GM12873 (cell line): ENCODE measurements at regions not wholly inside any gene's neighbourhood (a gene's known extent, or its start where the extent isn't known, plus 50 kb on each side); places are given as distances from the start of the nearest gene placed in this dataset.

Experiments
- TF ChIP-seq, protein P1 (sequence below): IDR thresholded peaks from 2 replicates; pipeline ENCODE4 v1.5.1; 2012; ENCODE audit warnings: low read depth, mild to moderate bottlenecking, moderate library complexity, low read length, control low read depth; ENCODE audit not compliant: insufficient read depth; ENCODE audit errors: missing control alignments

DNA sequence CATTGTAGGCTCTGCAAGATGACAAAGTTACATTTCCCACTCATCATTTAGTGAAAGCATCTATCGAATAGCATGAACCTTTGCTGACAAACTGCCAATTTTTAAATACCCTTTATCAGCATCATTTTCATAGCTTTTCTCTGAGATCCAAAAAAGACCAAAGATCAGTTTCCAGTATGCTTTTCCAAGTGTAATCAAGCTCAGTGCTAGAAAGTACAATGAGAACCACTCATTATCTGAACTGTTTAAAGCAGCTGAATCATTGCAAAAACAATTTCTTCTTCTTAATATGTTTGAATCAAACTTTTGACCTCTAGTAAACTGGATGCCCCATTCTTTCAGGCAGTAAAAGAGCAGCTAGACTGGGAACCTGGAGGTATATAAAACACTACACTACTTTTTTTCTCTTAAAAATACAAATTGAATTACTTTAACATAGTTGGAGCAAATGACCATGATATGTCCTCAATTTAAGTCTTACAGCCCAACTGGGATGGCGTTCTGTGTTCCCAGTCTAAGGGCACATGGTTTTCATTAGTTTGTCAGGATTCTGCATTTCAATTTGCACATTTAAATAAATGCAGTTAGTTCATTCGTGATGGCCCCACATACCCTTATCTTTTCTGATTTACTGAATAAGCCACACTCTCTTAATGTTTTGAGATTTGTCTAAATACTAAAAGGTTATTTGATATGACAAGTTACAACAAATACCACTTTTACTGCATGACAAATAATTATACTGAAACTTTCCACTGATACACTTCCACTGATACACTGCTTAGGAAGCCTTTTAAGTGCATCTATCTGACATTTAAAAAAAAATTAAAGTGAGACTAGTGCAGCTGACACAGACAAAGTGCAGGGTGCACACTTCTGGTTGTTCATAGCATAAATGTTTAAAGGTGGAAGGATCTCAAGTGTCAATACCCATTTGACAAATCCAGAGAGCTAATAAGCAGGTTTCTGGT lies 146.0 kb upstream of the FRMD4B start:
- TF ChIP-seq, protein P1, sequence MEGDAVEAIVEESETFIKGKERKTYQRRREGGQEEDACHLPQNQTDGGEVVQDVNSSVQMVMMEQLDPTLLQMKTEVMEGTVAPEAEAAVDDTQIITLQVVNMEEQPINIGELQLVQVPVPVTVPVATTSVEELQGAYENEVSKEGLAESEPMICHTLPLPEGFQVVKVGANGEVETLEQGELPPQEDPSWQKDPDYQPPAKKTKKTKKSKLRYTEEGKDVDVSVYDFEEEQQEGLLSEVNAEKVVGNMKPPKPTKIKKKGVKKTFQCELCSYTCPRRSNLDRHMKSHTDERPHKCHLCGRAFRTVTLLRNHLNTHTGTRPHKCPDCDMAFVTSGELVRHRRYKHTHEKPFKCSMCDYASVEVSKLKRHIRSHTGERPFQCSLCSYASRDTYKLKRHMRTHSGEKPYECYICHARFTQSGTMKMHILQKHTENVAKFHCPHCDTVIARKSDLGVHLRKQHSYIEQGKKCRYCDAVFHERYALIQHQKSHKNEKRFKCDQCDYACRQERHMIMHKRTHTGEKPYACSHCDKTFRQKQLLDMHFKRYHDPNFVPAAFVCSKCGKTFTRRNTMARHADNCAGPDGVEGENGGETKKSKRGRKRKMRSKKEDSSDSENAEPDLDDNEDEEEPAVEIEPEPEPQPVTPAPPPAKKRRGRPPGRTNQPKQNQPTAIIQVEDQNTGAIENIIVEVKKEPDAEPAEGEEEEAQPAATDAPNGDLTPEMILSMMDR: no peak

DNA sequence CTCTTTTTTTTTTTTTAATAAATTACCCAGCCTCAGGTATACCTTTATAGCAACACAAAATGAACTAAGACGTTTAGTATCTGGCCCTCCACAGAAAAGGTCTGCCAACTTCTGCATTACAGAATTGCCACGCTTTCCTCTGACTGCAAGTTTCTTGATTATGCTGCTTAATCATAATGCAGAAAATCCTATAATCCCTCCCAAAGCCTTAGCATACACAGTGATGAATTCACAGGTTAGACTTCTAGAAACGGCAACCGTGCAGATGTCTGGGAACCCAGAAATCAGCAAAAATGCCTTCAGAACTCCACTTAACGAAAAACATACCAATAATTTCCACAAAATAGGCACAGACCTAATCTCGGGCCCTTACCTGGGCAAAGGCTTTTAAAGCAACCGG lies 144.7 kb upstream of the FRMD4B start:
- TF ChIP-seq, protein P1: no peak

DNA sequence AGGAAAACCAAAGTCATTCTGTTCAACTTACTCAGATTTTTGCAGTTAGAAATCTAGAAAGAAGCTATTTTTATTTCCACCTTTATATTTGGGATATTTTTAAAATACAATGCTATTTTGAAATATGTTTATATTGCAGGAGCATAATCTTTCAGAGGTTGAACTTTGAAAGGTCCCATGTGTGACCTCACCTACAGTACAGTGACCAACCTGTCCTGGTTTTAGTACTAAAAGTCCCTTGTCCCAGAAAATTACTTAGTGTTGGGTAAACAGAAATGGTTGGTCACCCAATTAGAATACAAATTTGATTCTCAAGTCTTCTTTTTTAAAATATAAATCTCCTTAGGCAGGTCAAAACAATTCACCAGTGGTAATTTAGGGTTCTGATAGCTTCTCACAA lies 141.6 kb upstream of the FRMD4B start:
- TF ChIP-seq, protein P1: no peak

DNA sequence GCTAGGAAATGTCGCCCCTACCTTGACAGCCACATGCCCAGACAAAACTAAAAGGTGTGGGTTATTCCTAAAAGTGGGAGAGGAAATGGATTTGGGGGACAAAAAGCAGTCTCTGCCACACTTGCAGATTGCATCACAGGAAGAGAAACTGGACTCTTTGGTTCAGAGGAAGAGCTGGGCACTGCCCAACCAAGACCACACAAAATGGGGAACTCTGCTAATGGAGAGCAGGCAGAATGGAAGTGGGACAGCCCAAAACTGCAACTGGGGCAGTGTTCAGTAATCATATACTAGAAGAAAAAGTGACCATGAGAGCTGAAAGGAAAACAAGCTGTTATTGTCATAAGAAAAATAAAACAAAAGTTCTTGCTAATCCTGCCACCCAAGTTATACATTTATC lies 138.9 kb upstream of the FRMD4B start:
- TF ChIP-seq, protein P1: no peak

DNA sequence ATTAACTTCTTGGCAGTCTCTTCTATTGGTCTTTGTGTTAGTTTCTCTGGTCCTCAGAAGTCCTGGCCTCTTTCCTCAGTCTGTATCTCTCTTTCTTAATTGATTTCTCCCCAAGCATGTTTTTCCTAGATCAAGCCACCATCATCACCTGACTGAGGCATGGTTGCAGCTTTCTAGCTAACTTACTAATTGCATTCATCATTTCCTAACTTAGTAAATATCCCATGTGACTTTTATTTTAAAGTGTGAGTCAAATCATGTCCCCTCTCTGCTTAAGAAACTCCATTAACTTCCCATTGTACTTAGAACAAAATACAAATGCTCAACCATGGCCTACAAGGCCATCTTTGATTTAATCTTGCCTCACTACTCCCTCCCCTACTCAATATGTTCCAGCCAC lies 135.4 kb upstream of the FRMD4B start:
- TF ChIP-seq, protein P1: no peak

DNA sequence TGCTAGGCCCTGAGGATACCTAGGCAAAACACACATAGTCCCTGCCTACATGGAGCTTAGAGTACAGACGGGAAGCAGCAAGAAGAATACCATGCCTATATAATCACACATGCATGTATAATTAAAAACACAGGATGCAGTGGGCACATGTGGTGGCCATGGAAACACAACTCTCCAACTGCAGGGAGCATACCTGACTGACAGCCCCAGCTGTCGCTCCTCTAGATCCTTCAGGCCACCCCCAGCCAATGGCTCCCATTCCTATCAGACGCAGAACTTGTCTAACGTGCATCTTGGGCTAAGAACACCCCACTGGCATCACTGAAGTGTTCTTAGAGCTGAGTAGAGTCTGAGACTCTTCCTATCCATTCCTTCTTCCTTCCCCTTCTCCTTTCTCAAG lies 125.5 kb upstream of the FRMD4B start:
- TF ChIP-seq, protein P1: no peak

DNA sequence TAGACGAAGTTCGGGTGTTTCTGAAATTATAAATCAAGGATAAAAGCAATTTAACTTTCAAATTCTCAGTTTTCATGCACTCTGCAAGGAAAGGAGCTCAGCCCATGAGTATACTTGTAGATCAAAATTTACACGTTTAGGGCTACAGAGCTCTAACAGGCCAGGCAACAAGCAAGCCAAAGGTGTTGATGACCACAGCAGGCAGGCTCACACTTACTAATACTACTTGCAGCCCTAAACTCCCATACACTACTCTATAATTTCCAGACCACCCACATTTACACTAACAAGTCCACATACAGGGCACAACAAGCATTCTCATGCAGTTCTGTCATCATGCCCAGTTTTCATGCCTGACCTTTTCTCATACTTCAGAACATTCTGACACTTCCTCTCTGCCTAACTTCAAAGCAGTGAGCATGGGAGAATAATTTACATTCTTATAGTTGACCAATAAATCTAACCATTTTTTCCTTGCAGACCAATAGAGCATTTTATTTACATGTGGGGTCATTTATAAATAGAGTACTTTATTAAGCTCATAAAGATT lies 124.7 kb upstream of the FRMD4B start:
- TF ChIP-seq, protein P1: no peak
